HepG2 (cell line): ENCODE measurements at regions not wholly inside any gene's neighbourhood (a gene's known extent, or its start where the extent isn't known, plus 50 kb on each side); places are given as distances from the start of the nearest gene placed in this dataset.

Experiments used
- ATAC-seq: fragments of 200-7000 bp; cut with Tn5 transposase; 3 replicates; pipeline ENCODE4 v1.9.1; 2020; ENCODE audit warnings: mild to moderate bottlenecking, moderate library complexity
- BruUV-seq: library from RNA; stranded (reverse); fragments of 400-500 nt; replicated peaks from 2 replicates; lab custom pipeline; 2021; lab: Mats Ljungman, UMichigan
- CTCF ChIA-PET: fragments of 300-600 bp; formaldehyde crosslinking; extraction: SDS; loops from one replicate; lab custom pipeline; 2021; ENCODE audit warnings: low total read pairs, inconsistent platforms, low intra/inter-chr PET ratio; lab: Yijun Ruan, JAX
- POLR2A ChIA-PET: fragments of 350-600 bp; sonication (Branson Sonifier 250); formaldehyde crosslinking; loops from one replicate; lab custom pipeline; 2020; ENCODE audit warnings: antibody characterized with exemption, inconsistent platforms; lab: Yijun Ruan, JAX
- DNase-seq: peaks from one replicate; pipeline ENCODE4 v3.0.0-alpha.2; 2015; ENCODE audit warnings: low spot score
- FAIRE-seq: peaks from 3 replicates; lab custom pipeline; 2011; peaks lifted over from hg19 to GRCh38; lab: Jason Lieb, UNC
- H2AFZ ChIP-seq: one replicate; pipeline ENCODE4 v1.6.1; 2011; ENCODE audit warnings: low read length, inconsistent platforms
- H3K27ac ChIP-seq: fragments of 300-600 bp; 3 replicates; pipeline ENCODE4 v1.8.0; 2011; ENCODE audit warnings: mixed run types, mild to moderate bottlenecking, mixed read lengths, low read length, inconsistent platforms; ENCODE audit not compliant: insufficient read depth; ENCODE audit errors: extremely low read length
- H3K27me3 ChIP-seq, 2 experiments: fragments of 200-600 bp in 1 of 2; 2 replicates in 1 of 2; 3 replicates in 1 of 2; pipeline versions ENCODE4 v1.6.0 to v1.8.0; 2011; ENCODE audit warnings: low read length in 2 of 2, mild to moderate bottlenecking in 2 of 2, moderate library complexity in 2 of 2, inconsistent platforms in 1 of 2; ENCODE audit not compliant: insufficient read depth in 2 of 2, control insufficient read depth in 1 of 2
- H3K36me3 ChIP-seq, 2 experiments: fragments of 200-600 bp in 1 of 2; replicated peaks in 1 of 2; 2 replicates in 1 of 2; 3 replicates in 1 of 2; pipeline versions ENCODE4 v1.5.1 to v1.8.0; 2011; ENCODE audit warnings: low read length in 2 of 2, inconsistent platforms in 1 of 2; ENCODE audit not compliant: insufficient read depth in 2 of 2, control insufficient read depth in 1 of 2
- H3K4me1 ChIP-seq: 2 replicates; pipeline ENCODE4 v1.5.1; 2012; ENCODE audit warnings: low read length, inconsistent platforms; ENCODE audit not compliant: insufficient read depth
- H3K4me2 ChIP-seq: 2 replicates; pipeline ENCODE4 v1.6.0; 2011; ENCODE audit warnings: low read depth, low read length, inconsistent platforms
- H3K4me3 ChIP-seq, 3 experiments: fragments of 200-600 bp in 1 of 3; sonication (generic), shearing (Covaris generic) in 1 of 3; replicated peaks in 1 of 3; 2 replicates each; pipeline ENCODE4 v1.5.1; 2011 to 2016; ENCODE audit warnings: low read length in 3 of 3, inconsistent platforms in 2 of 3, low read depth in 2 of 3, mild to moderate bottlenecking in 2 of 3, control low read depth in 1 of 3, mixed read lengths in 1 of 3; ENCODE audit not compliant: insufficient read depth in 1 of 3
- H3K79me2 ChIP-seq: one replicate; pipeline ENCODE4 v1.6.1; 2011; ENCODE audit warnings: low read length, inconsistent platforms; ENCODE audit not compliant: insufficient read depth
- H3K9ac ChIP-seq: 2 replicates; pipeline ENCODE4 v1.6.0; 2011; ENCODE audit warnings: mild to moderate bottlenecking, low read depth, low read length, inconsistent platforms; ENCODE audit not compliant: insufficient read depth
- H3K9me3 ChIP-seq: 2 replicates; pipeline ENCODE4 v1.5.1; 2012; ENCODE audit warnings: mild to moderate bottlenecking, low read length
- H4K20me1 ChIP-seq: 2 replicates; pipeline ENCODE4 v1.6.0; 2011; ENCODE audit warnings: inconsistent platforms, mild to moderate bottlenecking, low read length, moderate library complexity; ENCODE audit not compliant: insufficient read depth
- ATF2 ChIP-seq: sonication (generic); formaldehyde crosslinking; IDR thresholded peaks from 2 replicates; pipeline ENCODE4 v1.4.0; 2020; ENCODE audit warnings: missing genetic modification reagents
- HMG20B ChIP-seq: conservative IDR thresholded peaks from 2 replicates; pipeline ENCODE4 v1.6.1; 2016; ENCODE audit warnings: missing genetic modification reagents, missing compliant biosample characterization
- PBX2 ChIP-seq: IDR thresholded peaks from 2 replicates; pipeline ENCODE4 v1.6.1; 2016; ENCODE audit warnings: control low read depth
- PRDM4 ChIP-seq: sonication (generic); formaldehyde crosslinking; IDR thresholded peaks from 2 replicates; pipeline ENCODE4 v1.9.0; 2021; ENCODE audit warnings: missing genetic modification reagents, borderline replicate concordance
- RERE ChIP-seq: IDR thresholded peaks from 2 replicates; pipeline ENCODE4 v1.6.1; 2016; ENCODE audit warnings: low read depth, missing genetic modification reagents, missing compliant biosample characterization
- RORA ChIP-seq: sonication (generic); formaldehyde crosslinking; IDR thresholded peaks from 2 replicates; pipeline ENCODE4 v1.5.0; 2020; ENCODE audit warnings: mild to moderate bottlenecking, missing genetic modification reagents, moderate library complexity
- TGIF2 ChIP-seq: IDR thresholded peaks from 2 replicates; pipeline ENCODE4 v1.6.1; 2016; ENCODE audit warnings: control low read depth, missing compliant biosample characterization
- TMF1 ChIP-seq: sonication (generic); formaldehyde crosslinking; IDR thresholded peaks from 2 replicates; pipeline ENCODE4 v1.8.1; 2022; ENCODE audit warnings: low read depth, missing genetic modification reagents
- ZNF446 ChIP-seq: sonication (generic); formaldehyde crosslinking; IDR thresholded peaks from 2 replicates; pipeline ENCODE4 v1.5.0; 2020; ENCODE audit warnings: mild to moderate bottlenecking, missing genetic modification reagents
- ZNF576 ChIP-seq: sonication (generic); formaldehyde crosslinking; IDR thresholded peaks from 2 replicates; pipeline ENCODE4 v1.4.0; 2020; ENCODE audit warnings: mild to moderate bottlenecking, missing genetic modification reagents
- ZNF672 ChIP-seq: sonication (generic); formaldehyde crosslinking; IDR thresholded peaks from 2 replicates; pipeline ENCODE4 v1.8.1; 2022; ENCODE audit warnings: missing genetic modification reagents
- WGBS: methylation state at CpG from one replicate; pipeline ENCODE4 v1.1.6; 2017; ENCODE audit warnings: low lambda C conversion rate; 5-methylcytosine and 5-hydroxymethylcytosine counted together
- in situ Hi-C: cut with HindIII; loops from 2 replicates; pipeline ENCODE4 v1.10.0; 2017; ENCODE audit warnings: low pct_unique_long_range_greater_than_20kb; ENCODE audit not compliant: extremely low pct_ligation_motif_present
- intact Hi-C: fragments of 100-400 bp; cut with micrococcal nuclease; formaldehyde crosslinking; loops from one replicate; pipeline ENCODE4 v1.10.0; 2022; ENCODE audit not compliant: unreplicated experiment

GRCh38 chr4:26139310-26139924 lies 181.4 kb upstream of the RBPJ start (continued):
- TF ChIP-seq TMF1 (no peak), ZNF446 (CRISPR knock-in tag) (no peak), ZNF576 (CRISPR knock-in tag) (no peak), RERE (CRISPR knock-in tag) (no peak), ZNF672 (CRISPR knock-in tag) (no peak)

- WGBS = 46% methylated on average over 8 of the region's 8 CpGs
- POLR2A ChIA-PET = no interaction called here
- no peak overlapping the region for H3K4me3 ChIP-seq
- H3K9me3 ChIP-seq = no peaks in the 10 kb centered on the region
- BruUV-seq = no TSS peak
- no peak overlapping the region for H2AFZ ChIP-seq
- no peak for ATAC-seq
- intact Hi-C loops = no loop called here
- H4K20me1 ChIP-seq = no peaks in the 10 kb centered on the region
- no peak for FAIRE-seq
- in situ Hi-C loops = no loop called here
- DNase-seq = no peak
- no peak overlapping the region for H3K4me2 ChIP-seq
- no peaks in the 10 kb centered on the region for H3K36me3 ChIP-seq
- H3K27me3 ChIP-seq = 0 out of 5 replicates have a peak, but pooled peaks cover 1 to 5% of the 10 kb centered on the region in 2 experiments
- H3K79me2 ChIP-seq = no peaks in the 10 kb centered on the region
- peaks cover 10% of the 10 kb centered on the region for H3K4me1 ChIP-seq
- H3K27ac ChIP-seq = no peak overlapping the region
- no peak overlapping the region for H3K9ac ChIP-seq
- CTCF ChIA-PET = no interaction called here
- TF ChIP-seq TGIF2 (CRISPR knock-in tag) (no peak), ATF2 (CRISPR knock-in tag) (no peak), RORA (CRISPR knock-in tag) (no peak), PRDM4 (CRISPR knock-in tag) (no peak), HMG20B (no peak), PBX2 (no peak)
Measured at GRCh38 chr4:26140150-26140898, 180.5 kb upstream of the RBPJ start.
